ENCODE measurements at regions not wholly inside any gene's neighbourhood (a gene's known extent, or its start where the extent isn't known, plus 50 kb on each side); places are given as distances from the start of the nearest gene placed in this dataset.

- H3K4me1 ChIP-seq (ENCODE audit: control insufficient read depth in 1 of 2, insufficient read depth in 2 of 2, low read length in 2 of 2) = no peaks in the 10 kb centered on the region
- no peak for DNase-seq
- H3K4me3 ChIP-seq (ENCODE audit: low read length in 2 of 2) = no peak overlapping the region
- H3K27me3 ChIP-seq (ENCODE audit: control insufficient read depth in 1 of 2, insufficient read depth in 2 of 2, low read length in 1 of 2) = no peaks in the 10 kb centered on the region
- no peaks in the 10 kb centered on the region for H3K36me3 ChIP-seq (ENCODE audit: control insufficient read depth in 1 of 2, insufficient read depth in 2 of 2, low read length in 1 of 2)
- H3K9me3 ChIP-seq (ENCODE audit: control insufficient read depth, low read length) = no peaks in the 10 kb centered on the region
- no peak for ATAC-seq (ENCODE audit: low FRiP score)
- H3K27ac ChIP-seq (ENCODE audit: low read depth in 1 of 2, low read length in 2 of 2) = no peak overlapping the region
- whole genome bisulfite sequencing, 2 donors = 77 to 79% methylated on average over 5 of the region's 5 CpGs
- intact Hi-C loops (cut with DNase I) = loop anchor here in 1 of 2 donors (5.0 kb wide), 1 partner anchor 140 kb away; no protein-coding TSS in a partner anchor
Measured at GRCh38 chr6:14047151-14047740, 70.3 kb upstream of the CD83 start.

DNA sequence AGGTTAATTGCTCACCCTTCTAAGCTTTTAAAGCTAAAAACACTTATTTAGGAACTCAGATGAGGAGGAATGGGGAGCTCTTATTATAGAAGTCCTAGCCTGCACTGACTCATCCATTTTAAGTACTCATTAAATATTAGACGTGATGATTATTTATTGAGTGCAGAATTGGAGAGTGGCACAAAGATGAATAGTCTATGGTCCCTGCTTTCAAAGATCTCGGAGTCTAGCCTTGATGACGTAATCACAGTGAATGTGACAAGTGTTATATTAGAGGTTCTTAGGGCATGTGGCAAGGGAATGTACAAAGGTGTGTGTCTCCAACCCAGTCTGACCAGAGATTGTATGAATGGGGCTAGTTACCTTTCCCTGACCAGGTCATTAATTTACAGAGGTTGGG, 68.7 kb upstream of the CD83 start:
- 54 to 60% methylated on average over 3 of the region's 3 CpGs for WGBS, 2 donors
- DNase-seq (no peak), ATAC-seq (ENCODE audit: low FRiP score) (no peak)
- Histone ChIP-seq H3K9me3 (ENCODE audit: control insufficient read depth, low read length) (no peaks in the 10 kb centered on the region), H3K36me3 (ENCODE audit: control insufficient read depth in 1 of 2, insufficient read depth in 2 of 2, low read length in 1 of 2) (no peaks in the 10 kb centered on the region), H3K4me1 (ENCODE audit: control insufficient read depth in 1 of 2, insufficient read depth in 2 of 2, low read length in 2 of 2) (no peaks in the 10 kb centered on the region), H3K27me3 (ENCODE audit: control insufficient read depth in 1 of 2, insufficient read depth in 2 of 2, low read length in 1 of 2) (no peaks in the 10 kb centered on the region), H3K27ac (ENCODE audit: low read depth in 1 of 2, low read length in 2 of 2) (no peak overlapping the region), H3K4me3 (ENCODE audit: low read length in 2 of 2) (no peak overlapping the region)
- intact Hi-C loops (cut with DNase I) = loop anchor here in 1 of 2 donors (5.0 kb wide), 1 partner anchor 142 kb away; no protein-coding TSS in a partner anchor

- DNase-seq (no peak), ATAC-seq (ENCODE audit: low FRiP score) (no peak)
- Histone ChIP-seq H3K4me3 (ENCODE audit: low read length in 2 of 2) (no peak overlapping the region), H3K27me3 (ENCODE audit: control insufficient read depth in 1 of 2, insufficient read depth in 2 of 2, low read length in 1 of 2) (no peaks in the 10 kb centered on the region), H3K27ac (ENCODE audit: low read depth in 1 of 2, low read length in 2 of 2) (no peak overlapping the region), H3K9me3 (ENCODE audit: control insufficient read depth, low read length) (no peaks in the 10 kb centered on the region), H3K36me3 (ENCODE audit: control insufficient read depth in 1 of 2, insufficient read depth in 2 of 2, low read length in 1 of 2) (no peaks in the 10 kb centered on the region), H3K4me1 (ENCODE audit: control insufficient read depth in 1 of 2, insufficient read depth in 2 of 2, low read length in 2 of 2) (no peaks in the 10 kb centered on the region)
- WGBS, 2 donors = 73% methylated on average over 2 of the region's 2 CpGs
- intact Hi-C loops (cut with DNase I) = no loop called here
Measured at GRCh38 chr6:14051355-14051754, 66.2 kb upstream of the CD83 start.

DNA sequence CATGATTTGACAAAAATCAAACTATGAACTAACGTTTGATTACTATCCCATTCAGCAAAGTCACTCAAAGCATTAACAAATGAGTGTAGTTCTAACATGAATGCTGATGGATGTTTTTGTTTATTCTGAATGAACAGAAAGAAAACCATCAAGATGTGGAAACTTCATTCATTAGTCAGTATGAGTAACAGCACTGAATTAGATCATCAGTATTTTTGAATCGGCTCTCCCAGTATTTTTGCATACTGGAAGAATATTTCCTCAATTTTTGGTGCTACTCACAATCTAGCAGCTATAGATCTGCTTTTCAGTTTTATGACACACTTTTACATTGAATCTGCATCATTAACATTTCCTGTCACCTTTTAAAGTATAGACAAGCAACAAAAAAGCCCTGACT, 63.8 kb upstream of the CD83 start:
- no peaks in the 10 kb centered on the region for H3K36me3 ChIP-seq (ENCODE audit: control insufficient read depth in 1 of 2, insufficient read depth in 2 of 2, low read length in 1 of 2)
- intact Hi-C loops (cut with DNase I) = no loop called here

DNA sequence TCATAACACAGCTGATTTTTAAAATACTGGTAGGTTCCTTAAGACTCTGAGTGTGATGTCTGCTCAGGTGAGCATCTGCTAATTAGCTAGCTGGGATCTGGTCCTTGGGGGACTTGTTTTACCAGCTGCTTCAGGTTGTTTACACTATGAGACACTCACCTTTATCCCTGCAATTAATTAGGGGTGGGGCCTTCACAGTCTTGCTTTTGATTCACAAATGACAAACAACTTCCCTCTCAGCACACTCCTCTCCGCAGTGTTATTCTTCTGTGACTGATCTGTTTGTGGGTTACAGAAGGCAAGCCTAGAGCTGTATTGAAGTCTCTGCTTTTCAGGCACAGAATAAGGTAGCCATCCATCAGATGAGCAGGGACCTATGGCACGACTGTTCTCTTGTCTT, 62.0 kb upstream of the CD83 start:
- no peak for DNase-seq
- Histone ChIP-seq H3K36me3 (ENCODE audit: control insufficient read depth in 1 of 2, insufficient read depth in 2 of 2, low read length in 1 of 2) (no peaks in the 10 kb centered on the region), H3K27ac (ENCODE audit: low read depth in 1 of 2, low read length in 2 of 2) (no peak overlapping the region), H3K4me1 (ENCODE audit: control insufficient read depth in 1 of 2, insufficient read depth in 2 of 2, low read length in 2 of 2) (no peaks in the 10 kb centered on the region), H3K4me3 (ENCODE audit: low read length in 2 of 2) (no peak overlapping the region), H3K27me3 (ENCODE audit: control insufficient read depth in 1 of 2, insufficient read depth in 2 of 2, low read length in 1 of 2) (no peaks in the 10 kb centered on the region), H3K9me3 (ENCODE audit: control insufficient read depth, low read length) (no peaks in the 10 kb centered on the region)
- no peak for ATAC-seq (ENCODE audit: low FRiP score)
- WGBS, 2 donors = 65 to 71% methylated on average over 2 of the region's 2 CpGs
- intact Hi-C loops (cut with DNase I) = no loop called here

More for the DNA sequence above, 63.8 kb upstream of the CD83 start:
- H3K9me3 ChIP-seq (ENCODE audit: control insufficient read depth, low read length) = no peaks in the 10 kb centered on the region
- no peak overlapping the region for H3K4me3 ChIP-seq (ENCODE audit: low read length in 2 of 2)
- no peak for ATAC-seq (ENCODE audit: low FRiP score)
- no peak for DNase-seq
- H3K27ac ChIP-seq (ENCODE audit: low read depth in 1 of 2, low read length in 2 of 2) = no peak overlapping the region
- H3K27me3 ChIP-seq (ENCODE audit: control insufficient read depth in 1 of 2, insufficient read depth in 2 of 2, low read length in 1 of 2) = no peaks in the 10 kb centered on the region
- 74 to 75% methylated on average over 2 of the region's 2 CpGs for WGBS, 2 donors
- H3K4me1 ChIP-seq (ENCODE audit: control insufficient read depth in 1 of 2, insufficient read depth in 2 of 2, low read length in 2 of 2) = no peaks in the 10 kb centered on the region

DNA sequence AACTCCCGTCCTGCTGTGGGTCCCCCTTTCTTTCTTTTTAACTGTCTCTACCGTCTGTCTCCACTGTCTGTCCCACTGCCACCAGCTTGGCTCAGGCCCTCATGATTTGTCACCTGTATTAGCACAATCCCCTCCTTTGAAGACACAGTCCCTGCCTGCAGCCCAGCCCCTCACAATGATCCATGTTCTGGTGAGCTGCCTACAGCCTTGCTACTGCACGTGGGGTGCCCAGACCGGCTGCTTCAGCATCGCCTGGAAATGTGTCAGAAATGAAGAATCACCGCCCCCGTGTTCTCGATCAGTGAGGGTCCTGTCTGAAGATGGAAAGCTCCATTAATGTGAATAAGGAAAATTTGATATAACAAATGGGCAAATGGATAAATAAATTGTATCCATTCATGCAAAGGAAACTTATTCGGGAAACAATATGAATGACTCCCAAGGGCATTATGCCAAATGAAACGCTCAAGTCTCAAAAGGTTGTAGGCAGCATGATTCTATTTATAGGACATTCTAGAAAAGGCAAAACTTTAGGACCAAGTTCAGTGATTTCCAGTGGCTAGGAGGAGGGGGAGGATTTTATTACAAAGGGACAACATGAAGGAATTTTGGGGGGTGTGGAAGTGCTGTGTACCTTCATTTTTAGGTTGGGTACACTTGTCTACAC, 59.4 kb upstream of the CD83 start:
- no peaks in the 10 kb centered on the region for H3K36me3 ChIP-seq (ENCODE audit: control insufficient read depth in 1 of 2, insufficient read depth in 2 of 2, low read length in 1 of 2)
- no peaks in the 10 kb centered on the region for H3K4me1 ChIP-seq (ENCODE audit: control insufficient read depth in 1 of 2, insufficient read depth in 2 of 2, low read length in 2 of 2)
- intact Hi-C loops (cut with DNase I) = no loop called here
- ATAC-seq (ENCODE audit: low FRiP score) = no peak
- WGBS, 2 donors = 29 to 35% methylated on average over 10 of the region's 10 CpGs
- no peaks in the 10 kb centered on the region for H3K27me3 ChIP-seq (ENCODE audit: control insufficient read depth in 1 of 2, insufficient read depth in 2 of 2, low read length in 1 of 2)
- H3K4me3 ChIP-seq (ENCODE audit: low read length in 2 of 2) = no peak overlapping the region
- no peaks in the 10 kb centered on the region for H3K9me3 ChIP-seq (ENCODE audit: control insufficient read depth, low read length)
- no peak overlapping the region for H3K27ac ChIP-seq (ENCODE audit: low read depth in 1 of 2, low read length in 2 of 2)
- no peak for DNase-seq

DNA sequence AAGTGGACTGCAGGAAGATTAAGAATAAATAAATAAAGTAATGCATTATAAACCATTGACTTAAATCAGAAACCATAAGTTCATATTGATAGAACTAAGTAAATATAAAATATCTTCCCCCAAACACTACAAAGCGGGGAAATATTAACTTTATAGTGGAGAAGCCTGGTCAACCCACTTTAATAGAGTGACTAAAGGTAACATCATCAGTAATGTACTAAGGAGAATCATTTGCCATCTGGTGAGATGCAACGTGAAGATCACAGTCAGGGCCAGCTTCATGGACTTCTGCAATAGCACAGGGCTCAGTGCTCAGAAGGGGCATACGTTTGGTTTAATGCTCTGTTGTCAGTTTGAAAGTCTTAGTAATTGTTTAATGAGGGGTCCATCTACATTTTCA, 58.8 kb upstream of the CD83 start:
- no peaks in the 10 kb centered on the region for H3K9me3 ChIP-seq (ENCODE audit: control insufficient read depth, low read length)
- no peaks in the 10 kb centered on the region for H3K36me3 ChIP-seq (ENCODE audit: control insufficient read depth in 1 of 2, insufficient read depth in 2 of 2, low read length in 1 of 2)
- H3K4me3 ChIP-seq (ENCODE audit: low read length in 2 of 2) = no peak overlapping the region
- no peak for ATAC-seq (ENCODE audit: low FRiP score)
- H3K27me3 ChIP-seq (ENCODE audit: control insufficient read depth in 1 of 2, insufficient read depth in 2 of 2, low read length in 1 of 2) = no peaks in the 10 kb centered on the region
- DNase-seq = no peak
- no peaks in the 10 kb centered on the region for H3K4me1 ChIP-seq (ENCODE audit: control insufficient read depth in 1 of 2, insufficient read depth in 2 of 2, low read length in 2 of 2)
- H3K27ac ChIP-seq (ENCODE audit: low read depth in 1 of 2, low read length in 2 of 2) = no peak overlapping the region
- WGBS, 2 donors = 91 to 93% methylated on average over 3 of the region's 3 CpGs
- intact Hi-C loops (cut with DNase I) = no loop called here

GRCh38 chr6:14059791-14060436, 57.7 kb upstream of the CD83 start:
- WGBS, 2 donors = 74% methylated on average over 10 of the region's 10 CpGs
- intact Hi-C loops (cut with DNase I) = loop anchor here (10.0 kb wide), 2 partner anchors 245 to 265 kb away; partner anchors contain the start of gene MCUR1 (in 1 of the 2)

GRCh38 chr6:14060971-14061370, 56.6 kb upstream of the CD83 start:
- Histone ChIP-seq H3K9me3 (ENCODE audit: control insufficient read depth, low read length) (no peaks in the 10 kb centered on the region), H3K4me3 (ENCODE audit: low read length in 2 of 2) (no peak overlapping the region), H3K27ac (ENCODE audit: low read depth in 1 of 2, low read length in 2 of 2) (no peak overlapping the region), H3K36me3 (ENCODE audit: control insufficient read depth in 1 of 2, insufficient read depth in 2 of 2, low read length in 1 of 2) (no peaks in the 10 kb centered on the region), H3K27me3 (ENCODE audit: control insufficient read depth in 1 of 2, insufficient read depth in 2 of 2, low read length in 1 of 2) (no peaks in the 10 kb centered on the region), H3K4me1 (ENCODE audit: control insufficient read depth in 1 of 2, insufficient read depth in 2 of 2, low read length in 2 of 2) (no peaks in the 10 kb centered on the region)
- DNase-seq (no peak), ATAC-seq (ENCODE audit: low FRiP score) (no peak)
- intact Hi-C loops (cut with DNase I) = loop anchor here (10.0 kb wide), 2 partner anchors 246 to 266 kb away; partner anchors contain the start of gene MCUR1 (in 1 of the 2)
- 16 to 19% methylated on average over 1 of the region's 1 CpG for whole genome bisulfite sequencing, 2 donors

More at GRCh38 chr6:14059791-14060436, 57.7 kb upstream of the CD83 start:
- H3K27ac ChIP-seq (ENCODE audit: low read depth in 1 of 2, low read length in 2 of 2) = no peak overlapping the region
- no peak overlapping the region for H3K4me3 ChIP-seq (ENCODE audit: low read length in 2 of 2)
- no peaks in the 10 kb centered on the region for H3K36me3 ChIP-seq (ENCODE audit: control insufficient read depth in 1 of 2, insufficient read depth in 2 of 2, low read length in 1 of 2)
- H3K4me1 ChIP-seq (ENCODE audit: control insufficient read depth in 1 of 2, insufficient read depth in 2 of 2, low read length in 2 of 2) = no peaks in the 10 kb centered on the region
- H3K27me3 ChIP-seq (ENCODE audit: control insufficient read depth in 1 of 2, insufficient read depth in 2 of 2, low read length in 1 of 2) = no peaks in the 10 kb centered on the region
- ATAC-seq (ENCODE audit: low FRiP score) = no peak
- H3K9me3 ChIP-seq (ENCODE audit: control insufficient read depth, low read length) = no peaks in the 10 kb centered on the region
- DNase-seq = no peak

Measured in aorta (tissue), 5 donors.